ENCODE measurements at regions not wholly inside any gene's neighbourhood (a gene's known extent, or its start where the extent isn't known, plus 50 kb on each side); places are given as distances from the start of the nearest gene placed in this dataset.

DNA sequence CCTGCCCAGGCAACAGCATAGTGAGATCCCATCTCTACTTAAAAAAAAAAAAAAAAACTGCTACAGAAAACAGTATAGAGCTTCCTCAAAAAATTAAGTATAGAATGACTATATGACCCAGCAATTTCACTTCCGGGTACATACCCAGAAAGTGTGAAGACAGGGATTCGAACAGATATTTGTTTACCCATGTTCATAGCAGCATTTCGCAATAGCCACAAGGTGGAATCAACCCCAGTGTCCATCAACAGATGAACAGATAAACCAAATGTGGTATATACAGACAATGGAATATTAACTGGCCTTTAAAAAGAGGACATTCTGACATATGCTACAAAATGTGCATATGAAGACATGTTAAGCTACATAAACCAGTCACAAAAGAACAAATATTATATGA is 95.5 kb downstream of the CHD9NB start:
- TF ChIP-seq CTCF (conservative IDR thresholded peaks at IDR 0.05) (no peak), EZH2 (IDR thresholded peaks at IDR 0.05; ENCODE audit: low read depth) (no peak)

All from PC-9 (cell line).